Tibial nerve (tissue), 4 donors: ENCODE measurements at regions not wholly inside any gene's neighbourhood (a gene's known extent, or its start where the extent isn't known, plus 50 kb on each side); places are given as distances from the start of the nearest gene placed in this dataset.

Experiments
- EP300 ChIP-seq, 2 donors: sonication (generic); formaldehyde crosslinking; IDR thresholded peaks; one replicate each; pipeline ENCODE4 v1.6.1; 2017; ENCODE audit warnings: antibody characterized with exemption in 2 of 2, mild to moderate bottlenecking in 1 of 2
- POLR2A ChIP-seq, 2 donors: fragments of 450-650 bp; IDR thresholded peaks; one replicate each; pipeline ENCODE4 v1.6.1; 2017; ENCODE audit warnings: antibody characterized with exemption in 2 of 2, mild to moderate bottlenecking in 2 of 2, moderate library complexity in 2 of 2
- TF ChIP-seq, protein P1 (sequence below), 5 experiments: fragments of 200-600 bp in 3 of 5; fragments of 450-650 bp in 2 of 5; sonication (generic) in 3 of 5; IDR thresholded peaks; one replicate each; pipeline ENCODE4 v1.5.1; 2016 to 2019; ENCODE audit warnings: antibody characterized with exemption in 5 of 5, mild to moderate bottlenecking in 3 of 5, moderate library complexity in 2 of 5

DNA sequence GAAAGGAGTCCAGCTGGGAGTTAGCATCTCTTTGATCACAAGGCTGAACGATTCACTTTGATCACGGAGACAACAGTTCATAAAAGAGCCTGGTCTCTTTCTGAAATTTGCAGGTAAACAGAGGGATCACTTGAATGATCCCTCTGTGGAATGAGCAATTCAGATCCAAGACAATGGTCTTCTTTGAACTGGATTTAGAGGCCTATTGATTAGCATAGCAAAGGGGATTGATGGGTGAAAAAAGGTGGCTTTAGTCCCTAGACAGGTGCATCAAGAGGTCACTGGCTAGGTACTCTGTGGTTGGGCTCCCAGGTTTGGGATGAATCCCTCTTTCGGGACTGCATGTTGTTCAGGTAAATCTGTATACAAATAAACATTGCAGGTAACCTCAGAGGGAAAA, 223.8 kb upstream of the TAPT1 start:
- TF ChIP-seq POLR2A (IDR thresholded peaks at IDR 0.05) (no peak), EP300 (IDR thresholded peaks at IDR 0.05) (no peak)
- TF ChIP-seq, protein P1, sequence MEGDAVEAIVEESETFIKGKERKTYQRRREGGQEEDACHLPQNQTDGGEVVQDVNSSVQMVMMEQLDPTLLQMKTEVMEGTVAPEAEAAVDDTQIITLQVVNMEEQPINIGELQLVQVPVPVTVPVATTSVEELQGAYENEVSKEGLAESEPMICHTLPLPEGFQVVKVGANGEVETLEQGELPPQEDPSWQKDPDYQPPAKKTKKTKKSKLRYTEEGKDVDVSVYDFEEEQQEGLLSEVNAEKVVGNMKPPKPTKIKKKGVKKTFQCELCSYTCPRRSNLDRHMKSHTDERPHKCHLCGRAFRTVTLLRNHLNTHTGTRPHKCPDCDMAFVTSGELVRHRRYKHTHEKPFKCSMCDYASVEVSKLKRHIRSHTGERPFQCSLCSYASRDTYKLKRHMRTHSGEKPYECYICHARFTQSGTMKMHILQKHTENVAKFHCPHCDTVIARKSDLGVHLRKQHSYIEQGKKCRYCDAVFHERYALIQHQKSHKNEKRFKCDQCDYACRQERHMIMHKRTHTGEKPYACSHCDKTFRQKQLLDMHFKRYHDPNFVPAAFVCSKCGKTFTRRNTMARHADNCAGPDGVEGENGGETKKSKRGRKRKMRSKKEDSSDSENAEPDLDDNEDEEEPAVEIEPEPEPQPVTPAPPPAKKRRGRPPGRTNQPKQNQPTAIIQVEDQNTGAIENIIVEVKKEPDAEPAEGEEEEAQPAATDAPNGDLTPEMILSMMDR (IDR thresholded peaks at IDR 0.05): no peak
